ENCODE measurements at regions not wholly inside any gene's neighbourhood (a gene's known extent, or its start where the extent isn't known, plus 50 kb on each side); places are given as distances from the start of the nearest gene placed in this dataset.

GRCh38 chr9:87206064-87206661 lies 258.9 kb upstream of the GAS1 start:
- TF ChIP-seq EZH2 (IDR thresholded peaks at IDR 0.05; ENCODE audit: insufficient read depth, poor library complexity, severe bottlenecking) = no peak
- no peak for TF ChIP-seq EZH2phosphoT487 (IDR thresholded peaks at IDR 0.05; ENCODE audit: insufficient read depth, low read depth)
